Mesendoderm (in vitro differentiated cells): ENCODE measurements at regions not wholly inside any gene's neighbourhood (a gene's known extent, or its start where the extent isn't known, plus 50 kb on each side); places are given as distances from the start of the nearest gene placed in this dataset.
"Not testable (repeated sequence)": the region's sequence is repeated elsewhere in the genome, so short reads cannot be mapped to it uniquely, and the experiment has no call there.

Experiments used
- DNase-seq: peaks from one replicate; pipeline ENCODE4 v3.0.0; 2013
- H2AK5ac ChIP-seq: 2 replicates; pipeline ENCODE4 v1.6.1; 2013; ENCODE audit warnings: low read length, inconsistent platforms
- H2BK120ac ChIP-seq: 2 replicates; pipeline ENCODE4 v1.6.1; 2013; ENCODE audit warnings: low read depth, mild to moderate bottlenecking, low read length, moderate library complexity, mixed read lengths
- H2BK15ac ChIP-seq: replicated peaks from 2 replicates; pipeline ENCODE4 v1.6.1; 2013; ENCODE audit warnings: low read depth, mild to moderate bottlenecking, moderate library complexity
- H2BK5ac ChIP-seq: 2 replicates; pipeline ENCODE4 v1.6.1; 2013; ENCODE audit warnings: low read length, inconsistent platforms
- H3K18ac ChIP-seq: 2 replicates; pipeline ENCODE4 v1.6.1; 2013; ENCODE audit warnings: mild to moderate bottlenecking, low read length, mixed read lengths
- H3K23ac ChIP-seq: one replicate; pipeline ENCODE4 v1.6.1; 2013; ENCODE audit warnings: low read length
- H3K27ac ChIP-seq: 2 replicates; pipeline ENCODE4 v1.5.1; 2013; ENCODE audit warnings: low read depth, mild to moderate bottlenecking, inconsistent platforms, low read length, moderate library complexity
- H3K27me3 ChIP-seq: 2 replicates; pipeline ENCODE4 v1.6.1; 2013; ENCODE audit warnings: low read length, control low read depth, mild to moderate bottlenecking, inconsistent platforms; ENCODE audit not compliant: insufficient read depth, poor library complexity
- H3K36me3 ChIP-seq: 2 replicates; pipeline ENCODE4 v1.6.1; 2013; ENCODE audit warnings: low read length, inconsistent platforms; ENCODE audit not compliant: control insufficient read depth, insufficient read depth
- H3K4ac ChIP-seq: one replicate; pipeline ENCODE4 v1.6.1; 2013; ENCODE audit warnings: low read depth, mild to moderate bottlenecking, low read length, moderate library complexity
- H3K4me1 ChIP-seq: 2 replicates; pipeline ENCODE4 v1.6.1; 2013; ENCODE audit warnings: low read depth, low read length, inconsistent platforms; ENCODE audit not compliant: control insufficient read depth
- H3K4me2 ChIP-seq: 2 replicates; pipeline ENCODE4 v1.6.1; 2013; ENCODE audit warnings: low read length
- H3K4me3 ChIP-seq: 2 replicates; pipeline ENCODE4 v1.5.1; 2013; ENCODE audit warnings: mild to moderate bottlenecking, low read length
- H3K56ac ChIP-seq: one replicate; pipeline ENCODE4 v1.6.1; 2013; ENCODE audit warnings: low read length
- H3K79me1 ChIP-seq: 2 replicates; pipeline ENCODE4 v1.6.1; 2013; ENCODE audit warnings: low read length, inconsistent platforms
- H3K79me2 ChIP-seq: 2 replicates; pipeline ENCODE4 v1.6.1; 2013; ENCODE audit warnings: mild to moderate bottlenecking, low read length; ENCODE audit not compliant: control insufficient read depth, insufficient read depth
- H3K9ac ChIP-seq: 2 replicates; pipeline ENCODE4 v1.6.1; 2013; ENCODE audit warnings: low read length, inconsistent platforms
- H4K5ac ChIP-seq: one replicate; pipeline ENCODE4 v1.6.1; 2013; ENCODE audit warnings: low read length
- H4K8ac ChIP-seq: one replicate; pipeline ENCODE4 v1.6.1; 2013; ENCODE audit warnings: low read depth, mild to moderate bottlenecking, control low read depth, low read length, moderate library complexity
- WGBS: extraction: QIAGEN DNeasy Blood & Tissue Kit; methylation state at CpG from one replicate; pipeline ENCODE4 v1.1.7; 2013; ENCODE audit warnings: low lambda C conversion rate, missing lambda C conversion rate; ENCODE audit not compliant: insufficient coverage; ENCODE audit errors: extremely low coverage; 5-methylcytosine and 5-hydroxymethylcytosine counted together

DNA sequence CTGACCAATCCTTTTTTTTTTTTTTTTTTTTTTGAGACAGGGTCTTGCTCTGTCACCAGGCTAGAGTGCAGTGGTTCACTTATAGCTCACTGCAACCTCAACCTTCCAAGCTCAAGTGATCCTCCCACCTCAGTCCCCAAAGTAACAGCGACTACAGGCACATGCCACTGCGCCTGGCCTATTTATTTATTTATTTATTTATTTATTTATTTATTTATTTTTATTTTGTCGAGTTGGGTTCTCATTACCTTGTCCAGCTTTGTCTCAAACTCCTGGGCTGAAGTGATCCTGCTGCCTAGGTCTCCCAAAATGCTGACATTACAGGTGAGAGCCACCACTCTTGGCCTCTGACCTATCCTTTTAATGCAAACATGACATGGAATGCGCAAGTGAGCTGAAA, 124.4 kb downstream of the GXYLT1 start:
- no peak for DNase-seq
- no peak overlapping the region for H3K4me3 ChIP-seq
- no peak overlapping the region for H3K4ac ChIP-seq
- no peak overlapping the region for H2BK5ac ChIP-seq
- no peaks in the 10 kb centered on the region for H3K36me3 ChIP-seq
- H3K23ac ChIP-seq = no peak overlapping the region
- H3K79me2 ChIP-seq = no peaks in the 10 kb centered on the region
- H4K8ac ChIP-seq = no peak overlapping the region
- H3K18ac ChIP-seq = no peak overlapping the region
- no peaks in the 10 kb centered on the region for H3K4me1 ChIP-seq
- no CpG with 5 or more reads among the region's 4 CpGs for WGBS
- H3K27ac ChIP-seq = no peak overlapping the region
- no peak overlapping the region for H2BK15ac ChIP-seq
- no peak overlapping the region for H3K56ac ChIP-seq
- no peak overlapping the region for H2AK5ac ChIP-seq
- H3K27me3 ChIP-seq = no peaks in the 10 kb centered on the region
- no peak overlapping the region for H3K9ac ChIP-seq
- no peak overlapping the region for H4K5ac ChIP-seq
- H3K4me2 ChIP-seq = no peak overlapping the region
- no peak overlapping the region for H2BK120ac ChIP-seq
- no peaks in the 10 kb centered on the region for H3K79me1 ChIP-seq

DNA sequence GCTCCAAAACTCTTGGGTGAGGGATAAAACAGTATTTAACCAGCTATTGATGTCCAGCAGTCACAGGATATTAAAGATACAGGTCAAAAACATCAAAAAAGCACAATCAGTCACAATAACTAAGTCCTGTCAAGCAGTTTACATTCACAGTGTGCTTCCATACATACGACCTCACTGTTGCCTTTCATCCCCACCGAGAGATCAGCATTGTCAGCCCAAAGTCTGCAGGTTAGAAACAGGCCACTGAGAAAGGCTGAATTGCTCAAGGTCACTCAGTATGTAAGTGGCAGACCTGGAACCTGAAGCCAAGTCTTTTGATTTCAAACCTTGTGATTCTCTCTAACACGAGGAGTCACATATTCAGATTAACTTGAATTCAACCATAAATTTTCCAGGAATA, 124.9 kb downstream of the GXYLT1 start:
- H3K27ac ChIP-seq = no peak overlapping the region
- no peak overlapping the region for H2BK120ac ChIP-seq
- H3K23ac ChIP-seq = no peak overlapping the region
- H2AK5ac ChIP-seq = no peak overlapping the region
- no peak overlapping the region for H3K4me3 ChIP-seq
- no peak overlapping the region for H3K18ac ChIP-seq
- H3K27me3 ChIP-seq = no peaks in the 10 kb centered on the region
- H4K8ac ChIP-seq = no peak overlapping the region
- H3K4me2 ChIP-seq = no peak overlapping the region
- H3K4ac ChIP-seq = no peak overlapping the region
- peak; percentile 33 for DNase-seq
- H3K79me1 ChIP-seq = no peaks in the 10 kb centered on the region
- H3K4me1 ChIP-seq = no peaks in the 10 kb centered on the region
- H3K36me3 ChIP-seq = no peaks in the 10 kb centered on the region
- no peak overlapping the region for H2BK5ac ChIP-seq
- H3K9ac ChIP-seq = no peak overlapping the region
- no peak overlapping the region for H2BK15ac ChIP-seq
- H3K79me2 ChIP-seq = no peaks in the 10 kb centered on the region
- WGBS = no CpG with 5 or more reads among the region's 3 CpGs
- H3K56ac ChIP-seq = no peak overlapping the region
- H4K5ac ChIP-seq = no peak overlapping the region

DNA sequence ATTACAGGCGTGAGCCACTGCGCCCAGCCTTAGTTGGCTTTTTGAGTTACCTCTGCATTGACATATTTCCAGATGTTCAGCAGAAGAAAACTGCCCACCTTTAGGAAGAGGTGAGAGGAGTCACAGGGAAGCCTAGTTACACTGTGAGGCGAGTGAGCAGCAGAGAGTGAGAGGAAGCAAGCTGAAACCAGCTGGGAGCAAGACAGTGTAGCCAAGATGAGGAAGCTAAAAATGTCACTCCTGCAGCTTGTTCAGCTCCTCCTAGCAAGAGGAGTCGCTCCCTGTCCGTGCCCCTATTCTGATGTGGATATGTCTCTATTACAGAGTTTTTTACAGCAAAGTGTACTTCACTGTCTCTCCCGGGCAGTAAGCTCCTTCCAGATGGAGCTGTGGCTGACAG, 127.6 kb downstream of the GXYLT1 start:
- Histone ChIP-seq H3K4me1 (no peaks in the 10 kb centered on the region), H2BK5ac (no peak overlapping the region), H3K4me3 (no peak overlapping the region), H2BK15ac (no peak overlapping the region), H3K79me1 (no peaks in the 10 kb centered on the region), H3K23ac (no peak overlapping the region), H3K79me2 (no peaks in the 10 kb centered on the region), H3K27me3 (no peaks in the 10 kb centered on the region), H3K27ac (no peak overlapping the region), H2AK5ac (no peak overlapping the region), H3K9ac (no peak overlapping the region), H3K36me3 (no peaks in the 10 kb centered on the region), H3K56ac (no peak overlapping the region), H4K5ac (no peak overlapping the region), H3K4me2 (no peak overlapping the region), H3K4ac (no peak overlapping the region), H3K18ac (no peak overlapping the region), H4K8ac (no peak overlapping the region), H2BK120ac (no peak overlapping the region)
- no CpG with 5 or more reads among the region's 6 CpGs for WGBS
- DNase-seq = no peak

DNA sequence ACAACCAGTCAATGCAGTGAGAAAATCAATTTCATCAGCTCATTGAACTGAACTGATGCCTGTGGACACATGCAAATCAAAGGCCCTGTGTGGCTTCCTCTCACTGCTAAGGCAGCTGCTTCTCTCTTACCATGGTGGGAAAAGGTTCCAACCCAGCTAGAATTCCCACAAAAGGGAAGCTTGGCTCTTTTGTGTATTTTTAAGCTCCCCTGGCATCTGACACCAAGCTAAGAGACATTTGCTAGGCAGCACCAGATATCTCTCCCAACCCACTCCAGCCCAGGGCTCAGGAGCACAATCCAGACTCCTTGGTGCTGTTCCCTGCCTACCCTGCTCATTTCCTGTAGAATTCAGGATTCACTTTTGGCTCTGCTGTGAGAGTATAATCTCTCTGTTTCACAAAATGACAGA, 129.6 kb downstream of the GXYLT1 start:
- Histone ChIP-seq H4K8ac (no peak overlapping the region), H3K4me3 (no peak overlapping the region), H3K4me1 (no peaks in the 10 kb centered on the region), H3K27me3 (no peaks in the 10 kb centered on the region), H4K5ac (no peak overlapping the region), H3K79me2 (no peaks in the 10 kb centered on the region), H3K23ac (no peak overlapping the region), H3K18ac (no peak overlapping the region), H2AK5ac (no peak overlapping the region), H3K36me3 (no peaks in the 10 kb centered on the region), H3K4ac (no peak overlapping the region), H3K56ac (no peak overlapping the region), H3K4me2 (no peak overlapping the region), H2BK15ac (no peak overlapping the region), H3K9ac (no peak overlapping the region), H2BK120ac (no peak overlapping the region), H2BK5ac (no peak overlapping the region), H3K27ac (no peak overlapping the region), H3K79me1 (no peaks in the 10 kb centered on the region)
- no peak for DNase-seq

DNA sequence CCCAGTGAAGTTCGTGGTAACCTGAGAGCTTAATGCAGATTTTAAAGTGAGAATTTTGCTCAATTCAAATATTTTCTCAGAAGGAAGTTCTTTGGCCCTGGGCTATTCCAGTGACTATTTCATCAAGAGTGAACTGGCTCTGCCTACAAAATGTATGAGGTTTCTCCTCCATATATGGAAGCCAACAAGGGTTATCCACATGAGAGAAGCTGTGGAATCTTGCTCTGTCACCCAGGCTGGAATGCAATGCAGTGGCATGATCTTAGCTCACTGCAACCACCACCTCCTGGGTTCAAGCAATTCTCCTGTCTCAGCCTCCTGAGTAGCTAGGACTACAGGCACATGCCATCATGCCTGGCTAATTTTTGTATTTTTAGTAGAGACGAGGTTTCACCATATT, 132.2 kb downstream of the GXYLT1 start:
- not testable (repeated sequence) for H2BK120ac ChIP-seq, H3K18ac ChIP-seq, H3K4ac ChIP-seq, H3K56ac ChIP-seq, H3K9ac ChIP-seq, H3K27me3 ChIP-seq, H3K23ac ChIP-seq, H3K4me1 ChIP-seq, H3K79me1 ChIP-seq, H3K4me3 ChIP-seq, H2AK5ac ChIP-seq, H4K5ac ChIP-seq, H2BK5ac ChIP-seq, H2BK15ac ChIP-seq, H3K79me2 ChIP-seq, H4K8ac ChIP-seq, H3K36me3 ChIP-seq, H3K27ac ChIP-seq, H3K4me2 ChIP-seq
- WGBS = no CpG with 5 or more reads among the region's 2 CpGs
- DNase-seq = peak; percentile 42

DNA sequence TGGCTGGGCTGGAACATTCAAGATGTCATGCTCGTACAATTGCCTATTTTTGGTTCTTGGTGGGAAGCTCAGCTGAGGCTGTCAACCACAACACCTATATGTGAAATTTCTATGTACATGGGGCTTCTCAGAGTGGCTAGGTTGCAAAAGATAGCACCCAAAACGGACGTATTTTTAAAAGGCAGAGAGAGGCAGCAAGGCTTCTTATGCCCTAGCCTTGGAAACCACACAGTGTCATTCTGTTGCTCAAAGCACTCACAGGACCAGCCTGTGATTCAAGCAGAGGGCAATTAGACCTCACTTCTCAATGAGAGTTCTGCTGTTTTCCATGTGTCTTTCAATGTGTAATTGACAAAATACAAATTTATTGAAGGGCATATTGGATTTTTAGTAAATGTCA, 134.0 kb downstream of the GXYLT1 start:
- WGBS = no CpG with 5 or more reads among the region's 3 CpGs
- H3K18ac ChIP-seq = no peak overlapping the region

More for the DNA sequence above, 134.0 kb downstream of the GXYLT1 start:
- H2BK120ac ChIP-seq = no peak overlapping the region
- no peak overlapping the region for H4K8ac ChIP-seq
- no peak for DNase-seq
- no peaks in the 10 kb centered on the region for H3K79me1 ChIP-seq
- H3K27me3 ChIP-seq = no peaks in the 10 kb centered on the region
- no peak overlapping the region for H3K56ac ChIP-seq
- no peaks in the 10 kb centered on the region for H3K36me3 ChIP-seq
- H3K27ac ChIP-seq = no peak overlapping the region
- H3K9ac ChIP-seq = no peak overlapping the region
- no peak overlapping the region for H3K4me2 ChIP-seq
- H3K79me2 ChIP-seq = no peaks in the 10 kb centered on the region
- no peak overlapping the region for H3K23ac ChIP-seq
- H3K4ac ChIP-seq = no peak overlapping the region
- H3K4me3 ChIP-seq = no peak overlapping the region
- no peak overlapping the region for H2BK15ac ChIP-seq
- H4K5ac ChIP-seq = no peak overlapping the region
- no peak overlapping the region for H2AK5ac ChIP-seq
- H2BK5ac ChIP-seq = no peak overlapping the region
- no peaks in the 10 kb centered on the region for H3K4me1 ChIP-seq
